RWPE2 (cell line): ENCODE measurements at regions not wholly inside any gene's neighbourhood (a gene's known extent, or its start where the extent isn't known, plus 50 kb on each side); places are given as distances from the start of the nearest gene placed in this dataset.

Source experiments
- ATAC-seq: fragments of 200-7000 bp; cut with Tn5 transposase; 3 replicates; pipeline ENCODE4 v1.9.1; 2021; ENCODE audit warnings: low read depth
- DNase-seq: peaks from one replicate; pipeline ENCODE4 v3.0.0-alpha.2; 2020; ENCODE audit warnings: low spot score
- H3K27ac ChIP-seq: fragments of 450-650 bp; 2 replicates; pipeline ENCODE4 v1.5.1; 2017; ENCODE audit warnings: mild to moderate bottlenecking; ENCODE audit not compliant: poor library complexity, severe bottlenecking
- H3K27me3 ChIP-seq: fragments of 250-450 bp; sonication (Bioruptor Pico); 2 replicates; pipeline ENCODE4 v1.5.1; 2021; ENCODE audit warnings: mild to moderate bottlenecking, moderate library complexity; ENCODE audit not compliant: insufficient read depth, poor library complexity, severe bottlenecking
- H3K36me3 ChIP-seq: fragments of 250-450 bp; sonication (Bioruptor Pico); 2 replicates; pipeline ENCODE4 v1.5.1; 2020; ENCODE audit warnings: low read depth, mild to moderate bottlenecking, moderate library complexity
- H3K4me1 ChIP-seq: fragments of 250-450 bp; sonication (Bioruptor Pico); 2 replicates; pipeline ENCODE4 v1.5.1; 2021; ENCODE audit warnings: mild to moderate bottlenecking, moderate library complexity; ENCODE audit not compliant: insufficient read depth, poor library complexity, severe bottlenecking
- H3K4me3 ChIP-seq: fragments of 250-450 bp; sonication (Bioruptor Pico); 2 replicates; pipeline ENCODE4 v1.5.1; 2021; ENCODE audit warnings: mild to moderate bottlenecking, moderate library complexity; ENCODE audit not compliant: severe bottlenecking
- H3K9me3 ChIP-seq: fragments of 250-450 bp; sonication (Bioruptor Pico); 2 replicates; pipeline ENCODE4 v1.5.1; 2021; ENCODE audit warnings: mild to moderate bottlenecking, moderate library complexity; ENCODE audit not compliant: severe bottlenecking
- CTCF ChIP-seq: fragments of 450-650 bp; IDR thresholded peaks from one replicate; pipeline ENCODE4 v1.5.1; 2017; ENCODE audit warnings: mild to moderate bottlenecking, moderate library complexity; ENCODE audit not compliant: poor library complexity, severe bottlenecking

GRCh38 chr7:87007038-87007437 lies 52.4 kb downstream of the ELAPOR2 start:
- TF ChIP-seq CTCF, result no peak
- no peaks in the 10 kb centered on the region for H3K27me3 ChIP-seq
- DNase-seq (no peak), ATAC-seq (no peak)
- no peaks in the 10 kb centered on the region for H3K9me3 ChIP-seq
- H3K4me1 ChIP-seq, result peaks cover 3% of the 10 kb centered on the region
- H3K27ac ChIP-seq, result no peak overlapping the region
- no peak overlapping the region for H3K4me3 ChIP-seq
- no peaks in the 10 kb centered on the region for H3K36me3 ChIP-seq

- H3K4me1 ChIP-seq, result peaks cover 17% of the 10 kb centered on the region
- no peak for TF ChIP-seq CTCF
- H3K27ac ChIP-seq, result no peak overlapping the region
- no peak overlapping the region for H3K4me3 ChIP-seq
- no peaks in the 10 kb centered on the region for H3K27me3 ChIP-seq
- ATAC-seq (no peak), DNase-seq (no peak)
- no peaks in the 10 kb centered on the region for H3K9me3 ChIP-seq
- no peaks in the 10 kb centered on the region for H3K36me3 ChIP-seq
These were observed 54.5 kb downstream of the ELAPOR2 start for GRCh38 chr7:87004956-87005355.

GRCh38 chr7:87003872-87004798 lies 55.3 kb downstream of the ELAPOR2 start:
- no peak for TF ChIP-seq CTCF
- Histone ChIP-seq H3K4me1 (peaks cover 17% of the 10 kb centered on the region), H3K27ac (no peak overlapping the region), H3K36me3 (no peaks in the 10 kb centered on the region), H3K9me3 (no peaks in the 10 kb centered on the region), H3K4me3 (no peak overlapping the region), H3K27me3 (no peaks in the 10 kb centered on the region)
- DNase-seq (no peak), ATAC-seq (no peak)

GRCh38 chr7:87001214-87001613 lies 58.2 kb downstream of the ELAPOR2 start:
- TF ChIP-seq CTCF, result no peak
- Histone ChIP-seq H3K36me3 (no peaks in the 10 kb centered on the region), H3K27me3 (no peaks in the 10 kb centered on the region), H3K27ac (peak overlapping the region; percentile 68), H3K4me3 (no peak overlapping the region), H3K9me3 (no peaks in the 10 kb centered on the region), H3K4me1 (peaks cover 17% of the 10 kb centered on the region)
- DNase-seq (no peak), ATAC-seq (peak; percentile 94)

- no peak for ATAC-seq
- H3K36me3 ChIP-seq, result no peaks in the 10 kb centered on the region
- H3K4me1 ChIP-seq, result peaks cover 17% of the 10 kb centered on the region
- H3K4me3 ChIP-seq, result no peak overlapping the region
- H3K27me3 ChIP-seq, result no peaks in the 10 kb centered on the region
- no peak for TF ChIP-seq CTCF
- peak overlapping the region; percentile 68 for H3K27ac ChIP-seq
- DNase-seq, result no peak
- H3K9me3 ChIP-seq, result no peaks in the 10 kb centered on the region
These were observed 59.1 kb downstream of the ELAPOR2 start for GRCh38 chr7:87000344-87000743.
